ENCODE measurements at regions not wholly inside any gene's neighbourhood (a gene's known extent, or its start where the extent isn't known, plus 50 kb on each side); places are given as distances from the start of the nearest gene placed in this dataset.

GRCh38 chr1:193540511-193540910 lies 354.1 kb upstream of the B3GALT2 start:
- Mint-ChIP-seq H3K4me1 (ENCODE audit: low read depth) (peaks cover 47% of the 10 kb centered on the region), H3K27me3 (ENCODE audit: low read depth) (no peaks in the 10 kb centered on the region), H3K27ac (peak overlapping the region; percentile 89), H3K4me3 (peak overlapping the region; percentile 67), H3K36me3 (ENCODE audit: low read depth) (peaks cover 29% of the 10 kb centered on the region), H3K9me3 (ENCODE audit: insufficient read depth) (peaks cover 15% of the 10 kb centered on the region)
- POLR2A ChIA-PET, result interaction anchor here (0.9 to 1.7 kb wide), 6 partner anchors 9 to 104 kb away, joined by 3 to 7 read pairs (median 3); no protein-coding TSS in a partner anchor
- no peak for DNase-seq
- CTCF ChIA-PET, result interaction anchor here (0.9 to 1.5 kb wide), 2 partner anchors 16 to 47 kb away, joined by 3 to 5 read pairs; no protein-coding TSS in a partner anchor
- peak; percentile 49 for ATAC-seq

- peaks cover 47% of the 10 kb centered on the region for H3K4me1 Mint-ChIP-seq (ENCODE audit: low read depth)
- H3K27ac Mint-ChIP-seq, result peak overlapping the region; percentile 89
- H3K4me3 Mint-ChIP-seq, result peak overlapping the region; percentile 67
- peak; percentile 32 for DNase-seq
- H3K36me3 Mint-ChIP-seq (ENCODE audit: low read depth), result peaks cover 29% of the 10 kb centered on the region
- H3K27me3 Mint-ChIP-seq (ENCODE audit: low read depth), result no peaks in the 10 kb centered on the region
- ATAC-seq, result peak; percentile 44
- ChIA-PET CTCF (interaction anchor here (0.8 to 1.8 kb wide), 7 partner anchors 10 to 355 kb away, joined by 3 to 5 read pairs (median 3); no protein-coding TSS in a partner anchor), POLR2A (interaction anchor here (1.0 to 1.7 kb wide), 5 partner anchors 9 to 103 kb away, joined by 3 to 7 read pairs (median 3); no protein-coding TSS in a partner anchor)
- H3K9me3 Mint-ChIP-seq (ENCODE audit: insufficient read depth), result peaks cover 15% of the 10 kb centered on the region
Observed at GRCh38 chr1:193539731-193540459, 353.5 kb upstream of the B3GALT2 start.

GRCh38 chr1:193538680-193539079 lies 352.3 kb upstream of the B3GALT2 start:
- ATAC-seq (no peak), DNase-seq (no peak)

DNA sequence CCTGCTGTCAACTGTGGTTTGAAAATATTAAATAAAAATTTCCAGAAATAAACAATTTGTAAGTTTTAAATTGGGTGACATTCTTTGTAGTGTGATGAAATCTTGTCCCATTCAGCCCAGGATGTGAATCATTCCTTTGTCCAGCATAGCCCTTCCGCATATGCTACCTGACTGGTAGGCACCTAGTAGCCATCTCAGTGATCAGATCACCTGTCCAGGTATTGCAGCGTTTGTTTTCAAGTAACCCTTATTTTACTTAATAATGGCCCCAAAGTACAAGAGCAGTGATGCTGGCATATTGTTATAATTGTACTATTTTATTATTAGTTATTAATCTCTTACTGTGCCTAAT lies 351.6 kb upstream of the B3GALT2 start:
- Mint-ChIP-seq H3K4me1 (ENCODE audit: low read depth) (peaks cover 47% of the 10 kb centered on the region), H3K36me3 (ENCODE audit: low read depth) (peaks cover 29% of the 10 kb centered on the region), H3K4me3 (peak overlapping the region; percentile 40), H3K27ac (peak overlapping the region; percentile 80), H3K27me3 (ENCODE audit: low read depth) (no peaks in the 10 kb centered on the region), H3K9me3 (ENCODE audit: insufficient read depth) (peaks cover 6% of the 10 kb centered on the region)
- ChIA-PET CTCF (no interaction called here), POLR2A (no interaction called here)
- DNase-seq, result no peak
- no peak for ATAC-seq

More at GRCh38 chr1:193538680-193539079, 352.3 kb upstream of the B3GALT2 start:
- ChIA-PET POLR2A (no interaction called here), CTCF (interaction anchor here (1.8 kb wide), 1 partner anchor 58 kb away, joined by 4 read pairs; no protein-coding TSS in a partner anchor)
- Mint-ChIP-seq H3K4me3 (no peak overlapping the region), H3K9me3 (ENCODE audit: insufficient read depth) (peaks cover 7% of the 10 kb centered on the region), H3K36me3 (ENCODE audit: low read depth) (peaks cover 29% of the 10 kb centered on the region), H3K4me1 (ENCODE audit: low read depth) (peaks cover 47% of the 10 kb centered on the region), H3K27me3 (ENCODE audit: low read depth) (no peaks in the 10 kb centered on the region), H3K27ac (no peak overlapping the region)

GRCh38 chr1:193537266-193538002 lies 351.0 kb upstream of the B3GALT2 start:
- no peaks in the 10 kb centered on the region for H3K27me3 Mint-ChIP-seq (ENCODE audit: low read depth)
- peaks cover 42% of the 10 kb centered on the region for H3K4me1 Mint-ChIP-seq (ENCODE audit: low read depth)
- CTCF ChIA-PET, result no interaction called here
- peaks cover 26% of the 10 kb centered on the region for H3K36me3 Mint-ChIP-seq (ENCODE audit: low read depth)
- peaks cover 6% of the 10 kb centered on the region for H3K9me3 Mint-ChIP-seq (ENCODE audit: insufficient read depth)
- peak overlapping the region; percentile 40 for H3K4me3 Mint-ChIP-seq
- H3K27ac Mint-ChIP-seq, result peak overlapping the region; percentile 80
- ATAC-seq (peak; percentile 68), DNase-seq (peak; percentile 70)
- POLR2A ChIA-PET, result no interaction called here

GRCh38 chr1:193533853-193534252 lies 347.4 kb upstream of the B3GALT2 start:
- POLR2A ChIA-PET, result no interaction called here

GRCh38 chr1:193525917-193526710 lies 339.7 kb upstream of the B3GALT2 start:
- no peaks in the 10 kb centered on the region for H3K36me3 Mint-ChIP-seq (ENCODE audit: low read depth)
- no peak overlapping the region for H3K27ac Mint-ChIP-seq
- H3K9me3 Mint-ChIP-seq (ENCODE audit: insufficient read depth), result no peaks in the 10 kb centered on the region
- CTCF ChIA-PET, result interaction anchor here (1.0 to 1.5 kb wide), 3 partner anchors 13 to 58 kb away, joined by 3 to 5 read pairs (median 4); no protein-coding TSS in a partner anchor
- POLR2A ChIA-PET, result no interaction called here
- no peak overlapping the region for H3K4me3 Mint-ChIP-seq
- H3K27me3 Mint-ChIP-seq (ENCODE audit: low read depth), result no peaks in the 10 kb centered on the region
- peaks cover 1% of the 10 kb centered on the region for H3K4me1 Mint-ChIP-seq (ENCODE audit: low read depth)
- DNase-seq (no peak), ATAC-seq (no peak)

More at GRCh38 chr1:193533853-193534252, 347.4 kb upstream of the B3GALT2 start:
- Mint-ChIP-seq H3K27me3 (ENCODE audit: low read depth) (no peaks in the 10 kb centered on the region), H3K36me3 (ENCODE audit: low read depth) (peaks cover 8% of the 10 kb centered on the region), H3K27ac (no peak overlapping the region), H3K4me1 (ENCODE audit: low read depth) (peaks cover 14% of the 10 kb centered on the region), H3K9me3 (ENCODE audit: insufficient read depth) (no peaks in the 10 kb centered on the region), H3K4me3 (no peak overlapping the region)
- ATAC-seq (no peak), DNase-seq (no peak)
- CTCF ChIA-PET, result no interaction called here

- POLR2A ChIA-PET, result no interaction called here
- H3K4me1 Mint-ChIP-seq (ENCODE audit: low read depth), result peaks cover 1% of the 10 kb centered on the region
- H3K9me3 Mint-ChIP-seq (ENCODE audit: insufficient read depth), result no peaks in the 10 kb centered on the region
- H3K36me3 Mint-ChIP-seq (ENCODE audit: low read depth), result peaks cover 2% of the 10 kb centered on the region
- H3K27me3 Mint-ChIP-seq (ENCODE audit: low read depth), result no peaks in the 10 kb centered on the region
- H3K4me3 Mint-ChIP-seq, result no peak overlapping the region
- DNase-seq (no peak), ATAC-seq (no peak)
- H3K27ac Mint-ChIP-seq, result no peak overlapping the region
- CTCF ChIA-PET, result interaction anchor here (1.0 to 1.5 kb wide), 3 partner anchors 12 to 59 kb away, joined by 3 to 5 read pairs (median 4); no protein-coding TSS in a partner anchor
Observed at GRCh38 chr1:193525411-193525810, 339.0 kb upstream of the B3GALT2 start.

DNA sequence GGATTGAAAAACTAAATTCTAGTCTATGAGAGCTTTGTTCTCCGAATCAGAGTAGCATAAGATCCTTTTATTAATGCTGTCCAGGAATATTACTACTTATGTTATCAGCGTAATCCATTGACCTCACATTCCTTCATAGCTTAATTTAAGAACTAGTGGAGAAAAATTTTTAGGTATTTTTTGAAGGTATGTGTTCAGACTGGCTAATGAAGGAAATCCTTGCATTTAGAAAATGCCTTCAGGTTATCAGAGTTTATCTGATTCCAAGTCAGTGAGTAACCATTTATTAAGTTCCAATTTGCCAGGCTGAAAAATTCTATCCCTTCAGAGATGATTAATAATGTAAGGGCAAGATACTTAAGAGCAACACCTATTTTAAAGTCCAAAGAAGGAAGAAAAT lies 338.2 kb upstream of the B3GALT2 start:
- peaks cover 3% of the 10 kb centered on the region for H3K36me3 Mint-ChIP-seq (ENCODE audit: low read depth)
- peaks cover 1% of the 10 kb centered on the region for H3K4me1 Mint-ChIP-seq (ENCODE audit: low read depth)
- CTCF ChIA-PET, result interaction anchor here (0.8 to 1.5 kb wide), 4 partner anchors 11 to 20 kb away, joined by 4 to 5 read pairs (median 5); no protein-coding TSS in a partner anchor
- no peaks in the 10 kb centered on the region for H3K27me3 Mint-ChIP-seq (ENCODE audit: low read depth)
- POLR2A ChIA-PET, result no interaction called here
- H3K4me3 Mint-ChIP-seq, result no peak overlapping the region
- H3K9me3 Mint-ChIP-seq (ENCODE audit: insufficient read depth), result no peaks in the 10 kb centered on the region
- no peak overlapping the region for H3K27ac Mint-ChIP-seq
- ATAC-seq, result no peak
- DNase-seq, result no peak

- no peaks in the 10 kb centered on the region for H3K9me3 Mint-ChIP-seq (ENCODE audit: insufficient read depth)
- ChIA-PET POLR2A (no interaction called here), CTCF (interaction anchor here (0.8 to 1.5 kb wide), 2 partner anchors 17 to 20 kb away, joined by 5 read pairs; no protein-coding TSS in a partner anchor)
- no peak overlapping the region for H3K4me3 Mint-ChIP-seq
- H3K36me3 Mint-ChIP-seq (ENCODE audit: low read depth), result peaks cover 8% of the 10 kb centered on the region
- H3K4me1 Mint-ChIP-seq (ENCODE audit: low read depth), result peaks cover 1% of the 10 kb centered on the region
- H3K27ac Mint-ChIP-seq, result no peak overlapping the region
- ATAC-seq, result no peak
- no peak for DNase-seq
- H3K27me3 Mint-ChIP-seq (ENCODE audit: low read depth), result no peaks in the 10 kb centered on the region
Observed at GRCh38 chr1:193524021-193524420, 337.6 kb upstream of the B3GALT2 start.

DNA sequence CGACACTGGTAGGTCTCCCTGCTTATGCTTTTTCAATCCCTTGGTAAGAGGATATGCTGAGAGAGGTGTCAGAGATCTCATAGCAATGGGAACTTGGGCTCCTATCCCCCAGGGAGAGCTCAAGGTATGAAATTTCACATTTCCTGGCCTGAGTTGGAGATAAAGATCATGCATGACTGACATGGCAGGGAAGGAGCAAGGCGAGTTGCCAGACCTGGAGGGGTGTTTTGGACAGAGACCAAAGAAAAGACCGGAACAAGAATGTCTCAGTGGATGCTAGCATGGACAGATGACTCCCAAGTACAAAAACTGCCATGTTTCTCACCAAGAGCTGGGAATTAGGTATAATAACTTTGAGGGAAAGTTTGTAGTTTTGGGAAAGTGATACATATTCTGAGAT lies 334.1 kb upstream of the B3GALT2 start:
- ChIA-PET CTCF (no interaction called here), POLR2A (no interaction called here)
- H3K4me3 Mint-ChIP-seq, result no peak overlapping the region
- H3K4me1 Mint-ChIP-seq (ENCODE audit: low read depth), result peaks cover 1% of the 10 kb centered on the region
- DNase-seq, result no peak
- no peaks in the 10 kb centered on the region for H3K27me3 Mint-ChIP-seq (ENCODE audit: low read depth)
- H3K9me3 Mint-ChIP-seq (ENCODE audit: insufficient read depth), result no peaks in the 10 kb centered on the region
- no peak for ATAC-seq
- H3K36me3 Mint-ChIP-seq (ENCODE audit: low read depth), result peaks cover 11% of the 10 kb centered on the region
- H3K27ac Mint-ChIP-seq, result no peak overlapping the region
